Upper lobe of left lung (tissue), 4 donors: ENCODE measurements at regions not wholly inside any gene's neighbourhood (a gene's known extent, or its start where the extent isn't known, plus 50 kb on each side); places are given as distances from the start of the nearest gene placed in this dataset.

Source experiments
- CTCF ChIP-seq, 6 experiments: fragments of 450-650 bp in 4 of 6; fragments of 200-600 bp in 2 of 6; sonication (generic) in 2 of 6; IDR thresholded peaks; one replicate each; pipeline ENCODE4 v1.5.1; 2016 to 2019; ENCODE audit warnings: antibody characterized with exemption in 6 of 6
- EP300 ChIP-seq, 4 donors: sonication (generic); formaldehyde crosslinking; IDR thresholded peaks; one replicate each; pipeline ENCODE4 v1.5.1; 2017; ENCODE audit warnings: antibody characterized with exemption in 4 of 4, control low read depth in 2 of 4

GRCh38 chr5:57340681-57341080 lies 141.9 kb downstream of the ACTBL2 start:
- TF ChIP-seq CTCF (IDR thresholded peaks at IDR 0.05) (no peak), EP300 (IDR thresholded peaks at IDR 0.05) (no peak)
